ENCODE measurements at regions not wholly inside any gene's neighbourhood (a gene's known extent, or its start where the extent isn't known, plus 50 kb on each side); places are given as distances from the start of the nearest gene placed in this dataset.

DNA sequence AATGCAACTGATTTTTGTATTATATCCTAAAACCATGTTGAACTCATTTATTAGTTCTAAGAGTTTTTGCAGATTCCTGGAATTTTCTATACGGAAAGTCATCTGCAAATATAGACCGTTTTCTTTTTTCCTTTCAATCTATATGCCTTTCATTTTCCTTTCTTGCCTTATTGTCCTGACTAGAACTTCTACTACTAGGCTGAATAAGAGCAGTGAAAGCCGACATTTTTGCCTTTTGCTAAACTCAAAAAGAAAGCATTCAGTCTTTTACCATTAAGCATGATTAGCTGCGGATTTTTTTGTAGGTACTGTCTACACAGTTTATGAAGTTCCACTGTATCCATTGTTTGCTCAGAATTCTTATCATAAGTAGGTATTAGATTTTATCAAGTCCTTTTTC is 328.4 kb downstream of the TEX29 start:
- Histone ChIP-seq H4K20me1 (ENCODE audit: control insufficient read depth, insufficient read depth, insufficient read length) (no peaks in the 10 kb centered on the region), H3K14ac (ENCODE audit: insufficient read depth, low read length) (no peak overlapping the region), H3K56ac (ENCODE audit: insufficient read length, low read depth, low read length) (no peak overlapping the region), H2AFZ (ENCODE audit: low read length) (no peak overlapping the region), H2AK5ac (ENCODE audit: insufficient read length, low read length) (no peak overlapping the region), H3K18ac (ENCODE audit: insufficient read length, low read depth, low read length) (no peak overlapping the region), H3K23me2 (ENCODE audit: insufficient read length, low read depth, low read length, poor library complexity, severe bottlenecking) (no peaks in the 10 kb centered on the region), H2BK12ac (ENCODE audit: insufficient read length, low read depth, low read length) (no peak overlapping the region), H3K79me2 (ENCODE audit: insufficient read depth, low read length) (no peaks in the 10 kb centered on the region), H3K9ac (ENCODE audit: extremely low read depth, insufficient read length, low read length) (no peak overlapping the region), H3K4me2 (ENCODE audit: insufficient read depth, insufficient read length, low read length) (no peak overlapping the region), H3K27ac (ENCODE audit: insufficient read length, low read depth, low read length) (no peak overlapping the region), H3K27me3 (ENCODE audit: insufficient read depth, low read length) (no peaks in the 10 kb centered on the region), H3K9me3 (ENCODE audit: control insufficient read depth, low read depth, low read length) (no peaks in the 10 kb centered on the region), H3T11ph (ENCODE audit: low read length) (no peak overlapping the region), H4K5ac (ENCODE audit: insufficient read length, low read depth, low read length) (no peak overlapping the region), H2BK20ac (ENCODE audit: low read depth, low read length, poor library complexity, severe bottlenecking) (no peak overlapping the region), H2BK15ac (ENCODE audit: low read depth, low read length) (no peak overlapping the region), H3K4ac (ENCODE audit: low read depth, low read length) (no peak overlapping the region), H3K4me1 (ENCODE audit: insufficient read depth, low read length) (no peaks in the 10 kb centered on the region), H2BK5ac (ENCODE audit: insufficient read length, low read length) (no peak overlapping the region), H3K79me1 (ENCODE audit: insufficient read depth, low read depth, low read length, poor library complexity, severe bottlenecking) (no peaks in the 10 kb centered on the region), H4K8ac (replicated peaks; ENCODE audit: insufficient read length, low read depth, low read length) (no peak overlapping the region), H2BK120ac (ENCODE audit: low read depth, low read length, poor library complexity, severe bottlenecking) (no peak overlapping the region), H4K91ac (ENCODE audit: insufficient read length, low read depth, low read length) (no peak overlapping the region), H3K23ac (ENCODE audit: insufficient read length, low read depth, low read length) (no peak overlapping the region)
- no peak for TF ChIP-seq CTCF (conservative IDR thresholded peaks at IDR 0.05)
- no peak overlapping the region for H3K27ac Mint-ChIP-seq
- no peaks in the 10 kb centered on the region for H3K9me3 Mint-ChIP-seq
- H3K27me3 Mint-ChIP-seq (ENCODE audit: low read depth), result peaks cover 3% of the 10 kb centered on the region; the same call in 1 of the 2 replicates
- H3K4me1 Mint-ChIP-seq, result peaks cover 0 to 7% of the 10 kb centered on the region in 2 experiments; a peak in 2 of 4 replicates
- H3K4me3 Mint-ChIP-seq, result no peak overlapping the region
- no peaks in the 10 kb centered on the region for H3K36me3 Mint-ChIP-seq (ENCODE audit: insufficient read depth in 1 of 3, low read depth in 3 of 3)
- DNase-seq, result no peak
- WGBS (ENCODE audit: extremely low coverage, insufficient read length, low lambda C conversion rate), result no CpG with 5 or more reads among the region's 4 CpGs
